HCT116 (cell line): ENCODE measurements at regions not wholly inside any gene's neighbourhood (a gene's known extent, or its start where the extent isn't known, plus 50 kb on each side); places are given as distances from the start of the nearest gene placed in this dataset.
A peak's percentile ranks its signal among the peaks of the same experiment; 100 is the strongest.

Experiments used
- ATAC-seq: fragments of 200-7000 bp; cut with Tn5 transposase; 2 replicates; pipeline ENCODE4 v1.9.1; 2020; ENCODE audit warnings: mild to moderate bottlenecking, moderate library complexity
- BruUV-seq: library from RNA; stranded (reverse); fragments of 400-500 nt; replicated peaks from 2 replicates; lab custom pipeline; 2021; lab: Mats Ljungman, UMichigan
- CTCF ChIA-PET: fragments of 300-600 bp; sonication (Branson Sonifier 250); formaldehyde crosslinking; loops from one replicate; lab custom pipeline; 2021; ENCODE audit warnings: antibody characterized with exemption; lab: Charles Lee
- POLR2A ChIA-PET: fragments of 300-600, 350-600 bp; sonication (Branson Sonifier 250); formaldehyde crosslinking; loops from one replicate; lab custom pipeline; 2021; ENCODE audit warnings: antibody characterized with exemption; lab: Charles Lee
- RAD21 ChIA-PET, 2 experiments: fragments of 300-600 bp; sonication (Branson Sonifier 250); formaldehyde crosslinking; loops; one replicate each; lab custom pipeline; 2023; ENCODE audit warnings: low total read pairs in 2 of 2; ENCODE audit not compliant: uncharacterized antibody in 2 of 2, unreplicated experiment in 2 of 2, low non-redundant PET in 1 of 2; lab: Charles Lee
- DNase-seq: peaks from one replicate; pipeline ENCODE4 v3.0.0-alpha.2; 2010; ENCODE audit warnings: low read depth, low spot score
- H2AFZ ChIP-seq: fragments of 200-600 bp; shearing (Covaris generic), sonication (generic); 2 replicates; pipeline ENCODE4 v1.6.1; 2017; ENCODE audit warnings: low read depth, mixed run types, mixed read lengths, antibody characterized with exemption, low read length; ENCODE audit not compliant: poor library complexity, severe bottlenecking
- H3K27ac ChIP-seq: 2 replicates; pipeline ENCODE4 v1.5.1; 2012; ENCODE audit warnings: low read depth, low read length
- H3K27me3 ChIP-seq: fragments of 200-600 bp; sonication (generic); 2 replicates; pipeline ENCODE4 v1.6.1; 2016; ENCODE audit warnings: mixed run types, low read length, mixed read lengths; ENCODE audit not compliant: insufficient read depth
- H3K36me3 ChIP-seq, 2 experiments: fragments of 200-500 bp in 1 of 2; fragments of 200-600 bp in 1 of 2; sonication (Bioruptor generic) in 1 of 2; sonication (generic) in 1 of 2; 2 replicates each; pipeline versions ENCODE4 v1.5.1 to v1.6.1; 2014 to 2016; ENCODE audit warnings: low read length in 2 of 2, inconsistent platforms in 1 of 2, mixed read lengths in 1 of 2, mixed run types in 1 of 2; ENCODE audit not compliant: insufficient read depth in 2 of 2, control insufficient read depth in 1 of 2
- H3K4me1 ChIP-seq, 2 experiments: fragments of 200-600 bp in 1 of 2; sonication (generic) in 1 of 2; 2 replicates each; pipeline versions ENCODE4 v1.5.1 to v1.6.1; 2012 to 2017; ENCODE audit warnings: low read length in 2 of 2, inconsistent platforms in 1 of 2, mild to moderate bottlenecking in 1 of 2, mixed read lengths in 1 of 2, mixed run types in 1 of 2, moderate library complexity in 1 of 2; ENCODE audit not compliant: insufficient read depth in 2 of 2, control insufficient read depth in 1 of 2
- H3K4me2 ChIP-seq: fragments of 200-600 bp; sonication (generic); 2 replicates; pipeline ENCODE4 v1.6.1; 2017; ENCODE audit warnings: mixed run types, low read length, mixed read lengths
- H3K4me3 ChIP-seq, 2 experiments: fragments of 200-600 bp in 1 of 2; sonication (generic) in 1 of 2; replicated peaks in 1 of 2; 2 replicates each; pipeline ENCODE4 v1.5.1; 2011 to 2016; ENCODE audit warnings: low read length in 2 of 2, control low read depth in 1 of 2, low read depth in 1 of 2, mild to moderate bottlenecking in 1 of 2, mixed read lengths in 1 of 2, mixed run types in 1 of 2
- H3K79me2 ChIP-seq: fragments of 200-600 bp; sonication (generic); 2 replicates; pipeline ENCODE4 v1.6.1; 2017; ENCODE audit warnings: mild to moderate bottlenecking, mixed run types, low read length, moderate library complexity, mixed read lengths; ENCODE audit not compliant: insufficient read depth
- H3K9ac ChIP-seq: fragments of 200-600 bp; sonication (generic); 2 replicates; pipeline ENCODE4 v1.6.1; 2016; ENCODE audit warnings: low read length, mixed read lengths
- H3K9me2 ChIP-seq: fragments of 200-600 bp; sonication (generic), shearing (Covaris generic); 2 replicates; pipeline ENCODE4 v1.6.1; 2017; ENCODE audit warnings: mixed run types, mild to moderate bottlenecking, moderate library complexity; ENCODE audit not compliant: insufficient read depth
- H3K9me3 ChIP-seq, 2 experiments: fragments of 200-500 bp in 1 of 2; fragments of 200-600 bp in 1 of 2; sonication (Bioruptor generic) in 1 of 2; sonication (generic) in 1 of 2; 2 replicates each; pipeline ENCODE4 v1.6.1; 2014 to 2017; ENCODE audit warnings: low read length in 2 of 2, mixed read lengths in 2 of 2, inconsistent platforms in 1 of 2, low read depth in 1 of 2, mild to moderate bottlenecking in 1 of 2, mixed run types in 1 of 2, moderate library complexity in 1 of 2; ENCODE audit not compliant: control insufficient read depth in 1 of 2, insufficient read depth in 1 of 2
- H4K20me1 ChIP-seq: fragments of 200-600 bp; sonication (generic), shearing (Covaris generic); 2 replicates; pipeline ENCODE4 v1.6.1; 2017; ENCODE audit warnings: mixed run types, mild to moderate bottlenecking, moderate library complexity; ENCODE audit not compliant: insufficient read depth
- CTCF ChIP-seq, 3 experiments: fragments of 200-600 bp in 1 of 3; sonication (generic) in 1 of 3; IDR thresholded peaks in 2 of 3; conservative IDR thresholded peaks in 1 of 3; 2 replicates each; pipeline ENCODE4 v1.5.1; 2012 to 2017; ENCODE audit warnings: low read depth in 2 of 3, low read length in 2 of 3, antibody characterized with exemption in 1 of 3, borderline replicate concordance in 1 of 3, control low read depth in 1 of 3, mild to moderate bottlenecking in 1 of 3, mixed read lengths in 1 of 3, mixed run types in 1 of 3, moderate library complexity in 1 of 3; ENCODE audit not compliant: insufficient read depth in 1 of 3
- EGR1 ChIP-seq: IDR thresholded peaks from 2 replicates; pipeline ENCODE4 v1.6.1; 2012; ENCODE audit warnings: low read depth
- FOSL1 ChIP-seq: IDR thresholded peaks from 2 replicates; pipeline ENCODE4 v1.6.1; 2012; ENCODE audit warnings: low read depth
- RAD21 ChIP-seq: IDR thresholded peaks from 2 replicates; pipeline ENCODE4 v1.6.1; 2012; ENCODE audit warnings: low read depth, mild to moderate bottlenecking
- YY1 ChIP-seq: IDR thresholded peaks from 2 replicates; pipeline ENCODE4 v1.6.1; 2011; ENCODE audit warnings: low read length, low read depth, moderate library complexity, mild to moderate bottlenecking; ENCODE audit not compliant: insufficient replicate concordance; ENCODE audit errors: extremely low read depth
- ZFX ChIP-seq: fragments of 450-650 bp; IDR thresholded peaks from 2 replicates; pipeline ENCODE4 v1.6.1; 2017
- intact Hi-C: fragments of 100-400 bp; cut with micrococcal nuclease; formaldehyde crosslinking; loops from 2 replicates; pipeline ENCODE4 v1.10.0; 2022
- TF ChIP-seq, protein P1 (sequence below): IDR thresholded peaks from 2 replicates; pipeline ENCODE4 v1.6.1; 2012

DNA sequence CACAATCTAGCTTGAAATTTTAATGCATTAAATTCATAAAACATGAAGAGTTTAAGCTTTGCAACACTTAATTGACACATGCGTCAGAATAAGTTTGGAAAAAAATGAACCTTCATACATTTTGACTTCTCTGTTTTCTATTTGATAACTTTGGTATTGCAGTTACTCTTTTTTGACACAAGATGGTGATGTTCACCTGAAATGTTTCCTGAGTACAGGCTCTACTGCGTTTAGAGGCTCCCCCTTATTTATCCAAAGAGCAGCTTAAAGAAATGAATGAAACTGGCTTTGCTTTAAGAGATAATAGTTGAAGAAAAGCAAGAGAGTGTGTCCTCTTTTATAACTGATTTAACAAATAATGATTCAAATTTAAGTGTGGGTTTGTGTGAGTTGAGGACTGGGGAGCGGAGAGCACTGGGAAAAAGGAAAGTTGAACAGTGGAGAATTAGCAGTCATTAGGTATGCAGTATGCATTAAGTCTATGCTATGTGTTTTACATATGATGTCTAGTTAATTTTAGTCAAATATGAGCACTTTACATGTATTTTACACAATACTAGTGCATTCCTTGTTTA, 180.6 kb upstream of the NUDT6 start:
- POLR2A ChIA-PET: no interaction called here
- Histone ChIP-seq H3K4me3 (no peak overlapping the region), H3K4me1 (no peaks in the 10 kb centered on the region), H2AFZ (no peak overlapping the region), H3K9ac (no peak overlapping the region), H3K27ac (no peak overlapping the region), H3K79me2 (no peaks in the 10 kb centered on the region), H3K4me2 (no peak overlapping the region), H3K27me3 (no peaks in the 10 kb centered on the region), H3K9me2 (no peaks in the 10 kb centered on the region), H3K9me3 (no peaks in the 10 kb centered on the region), H3K36me3 (no peaks in the 10 kb centered on the region), H4K20me1 (no peaks in the 10 kb centered on the region)
- intact Hi-C loops: loop anchor here (1.0 to 5.0 kb wide), 5 partner anchors 558 to 1219 kb away; no protein-coding TSS in a partner anchor
- TF ChIP-seq ZFX: no peak
- TF ChIP-seq RAD21: peak; percentile 73
- TF ChIP-seq CTCF (IDR thresholded peaks at IDR 0.05 in 2 of 3, conservative IDR thresholded peaks at IDR 0.05 in 1 of 3; ENCODE audit: borderline replicate concordance in 1 of 3, insufficient read depth in 1 of 3, low read depth in 2 of 3, low read length in 2 of 3): peak; percentile 42 to 74 (median 53); a peak in 5 of 6 replicates
- RAD21 ChIA-PET: no interaction called here
- no TSS peak for BruUV-seq
- peak; percentile 19 for DNase-seq
- CTCF ChIA-PET: interaction anchor here (0.7 kb wide), 1 partner anchor 1163 kb away, joined by 3 read pairs; no protein-coding TSS in a partner anchor
- ATAC-seq: peak; percentile 79

DNA sequence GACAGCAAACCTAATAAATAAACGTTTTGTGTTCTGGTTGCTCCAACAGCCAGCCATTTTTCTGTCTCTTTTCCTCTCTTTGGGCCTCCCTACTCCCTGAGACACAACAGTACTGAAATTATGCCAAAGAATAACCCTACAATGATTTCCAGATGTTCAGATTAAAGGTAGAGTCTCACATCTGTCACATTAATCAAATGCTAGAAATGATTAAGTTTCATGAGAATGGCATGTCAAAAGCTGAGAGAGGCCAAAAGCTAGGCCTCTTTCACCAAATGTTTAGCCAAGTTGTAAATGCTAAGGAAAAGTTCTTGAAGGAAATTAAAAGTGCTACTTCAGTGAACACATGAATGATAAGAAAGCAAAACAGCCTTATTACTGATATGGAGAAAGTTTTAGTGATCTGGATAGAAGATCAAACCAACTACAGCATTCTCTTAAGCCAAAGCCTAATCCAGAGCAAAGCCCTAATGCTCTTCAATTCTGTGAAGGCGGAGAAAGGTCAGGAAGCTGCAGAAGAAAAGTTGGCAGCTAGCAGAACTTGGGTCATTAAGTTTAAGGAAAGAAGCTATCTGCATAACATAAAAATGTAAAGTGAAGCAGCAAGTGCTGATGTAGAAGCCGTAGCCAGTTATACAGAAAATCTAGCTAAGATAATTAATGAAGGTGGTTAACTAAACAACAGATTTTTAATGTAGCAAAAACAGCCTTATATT, 182.1 kb upstream of the NUDT6 start:
- no peak for ATAC-seq
- H3K4me1 ChIP-seq: no peaks in the 10 kb centered on the region
- H3K9me2 ChIP-seq: no peaks in the 10 kb centered on the region
- RAD21 ChIA-PET: no interaction called here
- no peak overlapping the region for H3K4me2 ChIP-seq
- H3K27me3 ChIP-seq: no peaks in the 10 kb centered on the region
- no peaks in the 10 kb centered on the region for H3K9me3 ChIP-seq
- no TSS peak for BruUV-seq
- no peak overlapping the region for H3K9ac ChIP-seq
- no peak for TF ChIP-seq EGR1
- TF ChIP-seq YY1: no peak
- no peak for TF ChIP-seq RAD21
- TF ChIP-seq, protein P1, sequence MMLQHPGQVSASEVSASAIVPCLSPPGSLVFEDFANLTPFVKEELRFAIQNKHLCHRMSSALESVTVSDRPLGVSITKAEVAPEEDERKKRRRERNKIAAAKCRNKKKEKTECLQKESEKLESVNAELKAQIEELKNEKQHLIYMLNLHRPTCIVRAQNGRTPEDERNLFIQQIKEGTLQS: no peak
- no peak for TF ChIP-seq FOSL1
- no peak for TF ChIP-seq CTCF (IDR thresholded peaks at IDR 0.05 in 2 of 3, conservative IDR thresholded peaks at IDR 0.05 in 1 of 3; ENCODE audit: borderline replicate concordance in 1 of 3, insufficient read depth in 1 of 3, low read depth in 2 of 3, low read length in 2 of 3)
- TF ChIP-seq, all 23 proteins: peak for 0
- intact Hi-C loops: loop anchor here (5.0 kb wide), 2 partner anchors 668 to 1218 kb away; no protein-coding TSS in a partner anchor
- ChIA-PET POLR2A (no interaction called here), CTCF (no interaction called here)
- Histone ChIP-seq H3K36me3 (no peaks in the 10 kb centered on the region), H3K27ac (no peak overlapping the region), H4K20me1 (no peaks in the 10 kb centered on the region), H2AFZ (no peak overlapping the region), H3K79me2 (no peaks in the 10 kb centered on the region), H3K4me3 (no peak overlapping the region)
- DNase-seq: no peak
